ENCODE measurements at regions not wholly inside any gene's neighbourhood (a gene's known extent, or its start where the extent isn't known, plus 50 kb on each side); places are given as distances from the start of the nearest gene placed in this dataset.

DNA sequence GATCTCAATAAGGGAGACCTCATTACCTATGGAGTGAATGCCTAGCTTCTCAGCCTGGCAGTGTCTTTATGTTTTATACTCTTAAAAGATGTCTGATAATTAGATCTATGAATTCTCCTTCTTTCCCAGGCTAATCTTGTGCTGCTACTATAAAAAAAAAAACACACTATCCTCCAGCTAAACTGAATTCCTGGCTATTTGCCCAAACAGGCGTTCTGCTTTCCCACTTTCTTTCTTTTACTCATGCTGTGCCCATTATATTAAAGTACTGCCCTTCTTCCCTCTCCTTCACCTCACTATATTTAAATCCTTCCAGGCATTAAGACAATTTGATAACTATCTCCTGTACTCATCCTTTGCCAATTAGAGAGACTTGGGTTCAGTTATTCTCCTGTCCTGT lies 1134.9 kb downstream of the ROBO2 start:
- TF ChIP-seq, protein P1, sequence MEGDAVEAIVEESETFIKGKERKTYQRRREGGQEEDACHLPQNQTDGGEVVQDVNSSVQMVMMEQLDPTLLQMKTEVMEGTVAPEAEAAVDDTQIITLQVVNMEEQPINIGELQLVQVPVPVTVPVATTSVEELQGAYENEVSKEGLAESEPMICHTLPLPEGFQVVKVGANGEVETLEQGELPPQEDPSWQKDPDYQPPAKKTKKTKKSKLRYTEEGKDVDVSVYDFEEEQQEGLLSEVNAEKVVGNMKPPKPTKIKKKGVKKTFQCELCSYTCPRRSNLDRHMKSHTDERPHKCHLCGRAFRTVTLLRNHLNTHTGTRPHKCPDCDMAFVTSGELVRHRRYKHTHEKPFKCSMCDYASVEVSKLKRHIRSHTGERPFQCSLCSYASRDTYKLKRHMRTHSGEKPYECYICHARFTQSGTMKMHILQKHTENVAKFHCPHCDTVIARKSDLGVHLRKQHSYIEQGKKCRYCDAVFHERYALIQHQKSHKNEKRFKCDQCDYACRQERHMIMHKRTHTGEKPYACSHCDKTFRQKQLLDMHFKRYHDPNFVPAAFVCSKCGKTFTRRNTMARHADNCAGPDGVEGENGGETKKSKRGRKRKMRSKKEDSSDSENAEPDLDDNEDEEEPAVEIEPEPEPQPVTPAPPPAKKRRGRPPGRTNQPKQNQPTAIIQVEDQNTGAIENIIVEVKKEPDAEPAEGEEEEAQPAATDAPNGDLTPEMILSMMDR (IDR thresholded peaks at IDR 0.05 in 8 of 11, conservative IDR thresholded peaks at IDR 0.05 in 3 of 11), result no peak
- no peak for TF ChIP-seq POLR2AphosphoS5 (IDR thresholded peaks at IDR 0.05)
